CD14-positive monocyte (primary cell): ENCODE measurements at regions not wholly inside any gene's neighbourhood (a gene's known extent, or its start where the extent isn't known, plus 50 kb on each side); places are given as distances from the start of the nearest gene placed in this dataset.

Experiments
- DNase-seq, 3 donors: peaks; one replicate each; pipeline ENCODE4 v3.0.0-alpha.2; 2011 to 2022
- H2AFZ ChIP-seq: 2 replicates; pipeline ENCODE4 v1.6.0; 2012; ENCODE audit warnings: mild to moderate bottlenecking, low read depth, low read length, inconsistent platforms; ENCODE audit not compliant: insufficient read depth, poor library complexity, severe bottlenecking
- H3K27ac ChIP-seq, 2 donors: 1 replicate in 1 of 2; 2 replicates in 1 of 2; pipeline ENCODE4 v1.5.1; 2012 to 2013; ENCODE audit warnings: low read length in 2 of 2, control low read depth in 1 of 2, inconsistent platforms in 1 of 2, low read depth in 1 of 2, mild to moderate bottlenecking in 1 of 2
- H3K27me3 ChIP-seq, 2 donors: one replicate each; pipeline versions ENCODE4 v1.6.0 to v1.6.1; 2011 to 2013; ENCODE audit warnings: low read length in 2 of 2; ENCODE audit not compliant: control insufficient read depth in 2 of 2, insufficient read depth in 2 of 2
- H3K36me3 ChIP-seq, 2 donors: replicated peaks in 1 of 2; 1 replicate in 1 of 2; 2 replicates in 1 of 2; pipeline versions ENCODE4 v1.5.1 to v1.6.1; 2012 to 2013; ENCODE audit warnings: low read length in 2 of 2, control low read depth in 1 of 2, inconsistent platforms in 1 of 2, mild to moderate bottlenecking in 1 of 2; ENCODE audit not compliant: insufficient read depth in 2 of 2, control insufficient read depth in 1 of 2
- H3K4me1 ChIP-seq, 2 donors: 1 replicate in 1 of 2; 2 replicates in 1 of 2; pipeline versions ENCODE4 v1.5.1 to v1.6.1; 2012 to 2013; ENCODE audit warnings: low read length in 2 of 2, control low read depth in 1 of 2, inconsistent platforms in 1 of 2, mild to moderate bottlenecking in 1 of 2, moderate library complexity in 1 of 2; ENCODE audit not compliant: insufficient read depth in 2 of 2, control insufficient read depth in 1 of 2
- H3K4me2 ChIP-seq: replicated peaks from 2 replicates; pipeline ENCODE3; 2012; ENCODE audit warnings: low read length, moderate library complexity, mild to moderate bottlenecking; ENCODE audit not compliant: poor library complexity, severe bottlenecking; ENCODE audit errors: extremely low read depth
- H3K4me3 ChIP-seq, 3 experiments: fragments of 200-600 bp in 1 of 3; sonication (generic) in 1 of 3; replicated peaks in 1 of 3; 1 replicate in 2 of 3; 2 replicates in 1 of 3; pipeline ENCODE4 v1.5.1; 2011 to 2013; ENCODE audit warnings: low read length in 3 of 3, mild to moderate bottlenecking in 3 of 3, control low read depth in 2 of 3, low read depth in 2 of 3, inconsistent platforms in 1 of 3, moderate library complexity in 1 of 3
- H3K79me2 ChIP-seq: 2 replicates; pipeline ENCODE4 v1.6.0; 2012; ENCODE audit warnings: mild to moderate bottlenecking, control low read depth, inconsistent platforms, low read length, moderate library complexity; ENCODE audit not compliant: insufficient read depth
- H3K9ac ChIP-seq: 2 replicates; pipeline ENCODE4 v1.6.0; 2017; ENCODE audit warnings: low read length, mild to moderate bottlenecking; ENCODE audit not compliant: insufficient read depth, poor library complexity, severe bottlenecking
- H3K9me3 ChIP-seq, 2 donors: replicated peaks in 1 of 2; 1 replicate in 1 of 2; 2 replicates in 1 of 2; pipeline versions ENCODE4 v1.5.1 to v1.6.1; 2012 to 2013; ENCODE audit warnings: low read length in 2 of 2, control low read depth in 1 of 2; ENCODE audit not compliant: control insufficient read depth in 1 of 2, insufficient read depth in 1 of 2
- H4K20me1 ChIP-seq: 2 replicates; pipeline ENCODE4 v1.6.0; 2012; ENCODE audit warnings: mild to moderate bottlenecking, low read length, control low read depth, moderate library complexity; ENCODE audit not compliant: insufficient read depth
- H3K27ac Mint-ChIP-seq, 7 donors: one replicate each; pipeline ENCODE4 v1.8.0; 2020; ENCODE audit warnings: mild to moderate bottlenecking in 7 of 7, mixed read lengths in 7 of 7, moderate library complexity in 6 of 7, inconsistent platforms in 2 of 7
- H3K27me3 Mint-ChIP-seq, 3 donors: one replicate each; pipeline ENCODE4 v1.8.0; 2021 to 2022; ENCODE audit warnings: low read depth in 3 of 3, mild to moderate bottlenecking in 3 of 3, mixed read lengths in 3 of 3, moderate library complexity in 3 of 3, inconsistent platforms in 1 of 3
- H3K36me3 Mint-ChIP-seq, 2 donors: one replicate each; pipeline ENCODE4 v1.8.0; 2020; ENCODE audit warnings: mixed read lengths in 2 of 2, inconsistent platforms in 1 of 2, mild to moderate bottlenecking in 1 of 2
- H3K4me1 Mint-ChIP-seq: one replicate; pipeline ENCODE4 v1.8.0; 2020; ENCODE audit warnings: mild to moderate bottlenecking, mixed read lengths
- H3K4me3 Mint-ChIP-seq, 2 donors: one replicate each; pipeline ENCODE4 v1.8.0; 2020; ENCODE audit warnings: mild to moderate bottlenecking in 2 of 2, mixed read lengths in 2 of 2, moderate library complexity in 1 of 2
- H3K9me3 Mint-ChIP-seq, 7 donors: one replicate each; pipeline ENCODE4 v1.8.0; 2020 to 2022; ENCODE audit warnings: mixed read lengths in 7 of 7, mild to moderate bottlenecking in 6 of 7, moderate library complexity in 6 of 7, inconsistent platforms in 2 of 7
- CTCF ChIP-seq: fragments of 200-600 bp; IDR thresholded peaks from one replicate; pipeline ENCODE4 v1.8.0; 2022; ENCODE audit warnings: antibody characterized with exemption, mild to moderate bottlenecking
- WGBS: methylation state at CpG from one replicate; pipeline ENCODE4 v1.1.5; 2013; ENCODE audit warnings: missing lambda C conversion rate; ENCODE audit not compliant: insufficient coverage; 5-methylcytosine and 5-hydroxymethylcytosine counted together
- intact Hi-C, 2 donors: fragments of 100-400 bp; cut with micrococcal nuclease; formaldehyde crosslinking; loops; one replicate each; pipeline versions ENCODE4 v1.15.0 to v1.15.1; 2023

GRCh38 chr15:95097361-95097760 is 866.0 kb downstream of the MCTP2 start:
- Mint-ChIP-seq H3K27ac (no peak overlapping the region), H3K9me3 (peaks cover 0 to 6% (median 0%) of the 10 kb centered on the region in 7 donors), H3K4me1 (no peaks in the 10 kb centered on the region), H3K4me3 (no peak overlapping the region), H3K36me3 (no peaks in the 10 kb centered on the region), H3K27me3 (no peaks in the 10 kb centered on the region)
- Histone ChIP-seq H3K9me3 (no peaks in the 10 kb centered on the region), H3K4me3 (no peak overlapping the region), H3K4me1 (no peaks in the 10 kb centered on the region), H3K79me2 (no peaks in the 10 kb centered on the region), H3K36me3 (no peaks in the 10 kb centered on the region), H4K20me1 (no peaks in the 10 kb centered on the region), H3K4me2 (no peak overlapping the region), H3K27ac (no peak overlapping the region), H2AFZ (no peak overlapping the region), H3K27me3 (no peaks in the 10 kb centered on the region), H3K9ac (no peak overlapping the region)
- intact Hi-C loops = no loop called here
- TF ChIP-seq CTCF = no peak
- WGBS = no CpG with 5 or more reads among the region's 2 CpGs
- no peak for DNase-seq

DNA sequence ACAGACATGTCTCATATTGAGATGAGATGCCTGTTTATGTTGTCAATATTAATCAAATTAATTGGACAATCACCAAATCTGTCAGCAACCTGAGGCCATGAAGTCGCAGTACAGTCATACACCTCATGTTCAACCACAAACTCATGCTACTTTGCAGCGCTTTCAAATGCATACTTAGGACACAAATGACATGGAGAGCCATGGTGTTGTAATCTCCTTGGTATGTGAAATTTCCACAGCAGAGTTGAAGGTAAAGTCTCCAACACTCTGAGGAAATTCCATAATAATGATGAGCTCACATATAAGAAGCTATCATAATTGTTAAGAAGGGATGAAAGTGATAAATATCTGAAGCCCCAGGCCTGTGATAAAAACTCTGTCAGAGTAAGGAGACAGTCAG is 873.9 kb downstream of the MCTP2 start:
- H3K27me3 Mint-ChIP-seq = peaks cover 0 to 1% (median 0%) of the 10 kb centered on the region in 3 donors
- H4K20me1 ChIP-seq = no peaks in the 10 kb centered on the region
- WGBS = no CpG with 5 or more reads among the region's 2 CpGs
- no peak overlapping the region for H2AFZ ChIP-seq
- H3K79me2 ChIP-seq = no peaks in the 10 kb centered on the region
- H3K27ac Mint-ChIP-seq = no peak overlapping the region
- H3K27me3 ChIP-seq = no peaks in the 10 kb centered on the region
- H3K36me3 Mint-ChIP-seq = no peaks in the 10 kb centered on the region
- DNase-seq = no peak
- intact Hi-C loops = no loop called here
- no peaks in the 10 kb centered on the region for H3K4me1 Mint-ChIP-seq
- TF ChIP-seq CTCF = no peak
- no peaks in the 10 kb centered on the region for H3K36me3 ChIP-seq
- no peak overlapping the region for H3K9ac ChIP-seq
- H3K4me2 ChIP-seq = no peak overlapping the region
- no peak overlapping the region for H3K4me3 Mint-ChIP-seq
- no peak overlapping the region for H3K4me3 ChIP-seq
- H3K9me3 ChIP-seq = no peaks in the 10 kb centered on the region
- no peaks in the 10 kb centered on the region for H3K4me1 ChIP-seq
- H3K27ac ChIP-seq = no peak overlapping the region
- H3K9me3 Mint-ChIP-seq = peaks cover 0 to 4% (median 2%) of the 10 kb centered on the region in 7 donors
